GM18505 (cell line): ENCODE measurements at regions not wholly inside any gene's neighbourhood (a gene's known extent, or its start where the extent isn't known, plus 50 kb on each side); places are given as distances from the start of the nearest gene placed in this dataset.

Source experiments
- ATAC-seq: cut with Tn5 transposase; IDR thresholded peaks from one replicate; pipeline ENCODE4 v1.9.1; 2021; ENCODE audit not compliant: unreplicated experiment
- POLR2A ChIP-seq: IDR thresholded peaks from 4 replicates; pipeline ENCODE4 v1.6.1; 2011; ENCODE audit warnings: borderline replicate concordance; ENCODE audit not compliant: insufficient read depth, insufficient read length; ENCODE audit errors: extremely low read depth

DNA sequence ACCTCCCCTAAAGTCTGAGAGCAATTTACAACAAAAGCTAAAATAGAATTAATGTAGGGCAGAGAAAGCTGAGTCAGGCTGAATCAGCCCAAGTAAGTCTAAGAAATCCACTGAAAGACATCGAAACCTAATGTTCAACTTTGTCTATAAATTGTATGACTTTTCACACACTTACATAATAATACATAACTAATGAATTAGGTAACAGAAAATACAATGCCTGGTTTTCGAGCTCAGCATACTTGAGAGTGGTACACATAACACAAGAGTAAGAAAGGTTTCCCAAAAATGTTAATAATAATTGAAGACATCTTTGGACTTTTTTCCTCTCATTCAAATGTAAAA lies 55.3 kb upstream of the VGLL4 start:
- ATAC-seq: no peak
- no peak for TF ChIP-seq POLR2A

DNA sequence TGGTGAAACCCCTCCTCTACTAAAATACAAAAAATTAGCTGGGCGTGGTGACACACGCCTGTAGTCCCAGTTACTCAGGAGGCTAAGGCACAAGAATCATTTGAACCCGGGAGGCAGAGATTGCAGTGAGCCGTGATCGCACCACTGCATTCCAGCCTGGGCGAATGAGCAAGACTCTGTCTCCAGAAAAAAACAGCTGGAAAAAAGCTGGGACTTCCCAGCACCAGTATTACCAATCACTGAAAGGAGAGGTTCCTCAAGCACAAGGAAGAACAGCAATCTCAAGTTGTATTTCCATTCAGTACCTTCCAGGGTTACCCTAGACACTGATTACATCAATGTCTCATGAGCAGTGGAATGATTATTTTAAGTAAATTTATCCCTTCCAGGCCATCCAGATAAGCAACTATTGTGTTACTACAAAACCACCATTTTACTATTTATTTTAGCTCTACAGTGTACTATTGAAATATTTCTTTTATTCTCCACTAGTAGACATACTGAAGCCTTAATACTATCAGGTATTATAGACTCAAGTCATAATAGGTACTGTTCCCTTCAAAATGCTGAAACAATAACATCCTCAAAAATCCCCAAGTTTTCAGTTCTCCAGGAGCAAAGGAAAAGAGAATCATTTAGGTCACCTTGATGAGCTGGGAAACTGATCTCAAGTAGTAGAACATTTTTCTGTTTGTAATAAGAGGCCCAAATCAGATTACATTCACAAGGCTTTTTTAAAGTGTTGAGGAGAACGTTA lies 54.8 kb upstream of the VGLL4 start:
- no peak for TF ChIP-seq POLR2A

GRCh38 chr3:11697701-11698100 lies 54.0 kb upstream of the VGLL4 start:
- TF ChIP-seq POLR2A: no peak
- ATAC-seq: no peak

More for the DNA sequence above, 54.8 kb upstream of the VGLL4 start:
- no peak for ATAC-seq

DNA sequence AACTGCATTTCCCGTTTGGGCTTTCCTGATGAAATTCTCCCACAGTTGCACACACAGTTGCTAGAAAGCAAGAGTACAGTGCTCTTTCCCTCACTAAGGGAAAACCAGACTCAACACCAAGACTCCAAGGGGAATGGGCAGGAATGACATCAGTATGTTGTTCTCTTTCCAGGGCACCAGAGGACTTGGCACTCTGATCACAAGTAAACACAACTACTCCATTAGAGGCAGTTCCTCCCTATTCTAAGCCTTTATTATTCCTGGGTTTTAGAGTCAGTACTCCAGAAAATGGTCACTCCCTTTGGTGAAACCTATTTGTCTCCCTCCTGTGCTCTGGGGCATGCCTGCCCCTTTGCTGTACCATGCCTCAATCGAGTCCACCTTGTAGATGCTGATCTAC lies 52.3 kb upstream of the VGLL4 start:
- no peak for ATAC-seq
- no peak for TF ChIP-seq POLR2A
